ENCODE measurements at regions not wholly inside any gene's neighbourhood (a gene's known extent, or its start where the extent isn't known, plus 50 kb on each side); places are given as distances from the start of the nearest gene placed in this dataset.

- intact Hi-C loops (cut with micrococcal nuclease): no loop called here
- ChIA-PET RAD21 (ENCODE audit: low non-redundant PET in 1 of 2, low total read pairs in 2 of 2, uncharacterized antibody in 2 of 2, unreplicated experiment in 2 of 2) (no interaction called here), CTCF (no interaction called here), POLR2A (no interaction called here)
- no peak for ATAC-seq
- H3K79me2 ChIP-seq (ENCODE audit: insufficient read depth, low read length): no peaks in the 10 kb centered on the region
- H3K4me1 ChIP-seq (ENCODE audit: control insufficient read depth in 1 of 2, insufficient read depth in 2 of 2, low read length in 2 of 2): no peaks in the 10 kb centered on the region
- H2AFZ ChIP-seq (ENCODE audit: low read depth, low read length, poor library complexity, severe bottlenecking): no peak overlapping the region
- H3K36me3 ChIP-seq (ENCODE audit: control insufficient read depth in 1 of 2, insufficient read depth in 2 of 2, low read length in 2 of 2): no peaks in the 10 kb centered on the region
- H3K27ac ChIP-seq (ENCODE audit: low read depth, low read length): no peak overlapping the region
- no peak overlapping the region for H3K4me2 ChIP-seq (ENCODE audit: low read length)
- H3K9ac ChIP-seq (ENCODE audit: low read length): no peak overlapping the region
- no TSS peak for BruUV-seq (replicated peaks)
- H3K9me3 ChIP-seq (ENCODE audit: control insufficient read depth in 1 of 2, insufficient read depth in 1 of 2, low read depth in 1 of 2, low read length in 2 of 2): no peaks in the 10 kb centered on the region
- no peaks in the 10 kb centered on the region for H3K9me2 ChIP-seq (ENCODE audit: insufficient read depth)
- no peak for DNase-seq (ENCODE audit: low read depth, low spot score)
- 0 out of 2 replicates have a peak, but pooled peaks cover 3% of the 10 kb centered on the region for H3K27me3 ChIP-seq (ENCODE audit: insufficient read depth, low read length)
- TF ChIP-seq ELF1 (IDR thresholded peaks at IDR 0.05; ENCODE audit: borderline replicate concordance, low read depth) (no peak), YY1 (IDR thresholded peaks at IDR 0.05; ENCODE audit: extremely low read depth, insufficient replicate concordance, low read depth, low read length) (no peak), JUND (IDR thresholded peaks at IDR 0.05) (no peak), POLR2A (IDR thresholded peaks at IDR 0.05; ENCODE audit: borderline replicate concordance, extremely low read depth, insufficient read depth, insufficient read length) (no peak), MAX (IDR thresholded peaks at IDR 0.05) (no peak), ZFX (IDR thresholded peaks at IDR 0.05) (no peak), CBX3 (IDR thresholded peaks at IDR 0.05; ENCODE audit: low read depth) (no peak), CEBPB (IDR thresholded peaks at IDR 0.05; ENCODE audit: low read depth) (no peak), RAD21 (IDR thresholded peaks at IDR 0.05; ENCODE audit: low read depth) (no peak), EGR1 (IDR thresholded peaks at IDR 0.05; ENCODE audit: low read depth) (no peak), EZH2phosphoT487 (IDR thresholded peaks at IDR 0.05; ENCODE audit: borderline replicate concordance) (no peak), TCF7L2 (IDR thresholded peaks at IDR 0.05; ENCODE audit: borderline replicate concordance, extremely low read depth, insufficient read depth, insufficient read length) (no peak), ATF3 (IDR thresholded peaks at IDR 0.05) (no peak), SIN3A (IDR thresholded peaks at IDR 0.05; ENCODE audit: low read depth) (no peak), ZNF274 (IDR thresholded peaks at IDR 0.05; ENCODE audit: low read depth, low read length) (no peak), POLR2AphosphoS5 (IDR thresholded peaks at IDR 0.05; ENCODE audit: low read depth, low read length) (no peak), FOSL1 (IDR thresholded peaks at IDR 0.05; ENCODE audit: low read depth) (no peak)
- TF ChIP-seq, protein P1, sequence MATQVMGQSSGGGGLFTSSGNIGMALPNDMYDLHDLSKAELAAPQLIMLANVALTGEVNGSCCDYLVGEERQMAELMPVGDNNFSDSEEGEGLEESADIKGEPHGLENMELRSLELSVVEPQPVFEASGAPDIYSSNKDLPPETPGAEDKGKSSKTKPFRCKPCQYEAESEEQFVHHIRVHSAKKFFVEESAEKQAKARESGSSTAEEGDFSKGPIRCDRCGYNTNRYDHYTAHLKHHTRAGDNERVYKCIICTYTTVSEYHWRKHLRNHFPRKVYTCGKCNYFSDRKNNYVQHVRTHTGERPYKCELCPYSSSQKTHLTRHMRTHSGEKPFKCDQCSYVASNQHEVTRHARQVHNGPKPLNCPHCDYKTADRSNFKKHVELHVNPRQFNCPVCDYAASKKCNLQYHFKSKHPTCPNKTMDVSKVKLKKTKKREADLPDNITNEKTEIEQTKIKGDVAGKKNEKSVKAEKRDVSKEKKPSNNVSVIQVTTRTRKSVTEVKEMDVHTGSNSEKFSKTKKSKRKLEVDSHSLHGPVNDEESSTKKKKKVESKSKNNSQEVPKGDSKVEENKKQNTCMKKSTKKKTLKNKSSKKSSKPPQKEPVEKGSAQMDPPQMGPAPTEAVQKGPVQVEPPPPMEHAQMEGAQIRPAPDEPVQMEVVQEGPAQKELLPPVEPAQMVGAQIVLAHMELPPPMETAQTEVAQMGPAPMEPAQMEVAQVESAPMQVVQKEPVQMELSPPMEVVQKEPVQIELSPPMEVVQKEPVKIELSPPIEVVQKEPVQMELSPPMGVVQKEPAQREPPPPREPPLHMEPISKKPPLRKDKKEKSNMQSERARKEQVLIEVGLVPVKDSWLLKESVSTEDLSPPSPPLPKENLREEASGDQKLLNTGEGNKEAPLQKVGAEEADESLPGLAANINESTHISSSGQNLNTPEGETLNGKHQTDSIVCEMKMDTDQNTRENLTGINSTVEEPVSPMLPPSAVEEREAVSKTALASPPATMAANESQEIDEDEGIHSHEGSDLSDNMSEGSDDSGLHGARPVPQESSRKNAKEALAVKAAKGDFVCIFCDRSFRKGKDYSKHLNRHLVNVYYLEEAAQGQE (IDR thresholded peaks at IDR 0.05; ENCODE audit: low read depth): no peak
- H3K4me3 ChIP-seq (replicated peaks in 1 of 2; ENCODE audit: low read depth in 1 of 2, low read length in 2 of 2): no peak overlapping the region
- no peaks in the 10 kb centered on the region for H4K20me1 ChIP-seq (ENCODE audit: insufficient read depth)
Measured at GRCh38 chr4:182074810-182075209, 168.4 kb upstream of the TENM3 start.

Data from HCT116 (cell line).